GM12891 (cell line): ENCODE measurements at regions not wholly inside any gene's neighbourhood (a gene's known extent, or its start where the extent isn't known, plus 50 kb on each side); places are given as distances from the start of the nearest gene placed in this dataset.

Experiments used
- DNase-seq: peaks from one replicate; pipeline ENCODE4 v3.0.0; 2011; ENCODE audit warnings: low spot score; ENCODE audit not compliant: insufficient read length
- FAIRE-seq: peaks from 2 replicates; lab custom pipeline; 2011; peaks lifted over from hg19 to GRCh38; lab: Jason Lieb, UNC
- PAX5 ChIP-seq: IDR thresholded peaks from 2 replicates; pipeline ENCODE4 v1.6.1; 2011; ENCODE audit warnings: low read length, moderate library complexity, mild to moderate bottlenecking; ENCODE audit not compliant: insufficient read depth, severe bottlenecking
- POLR2A ChIP-seq: IDR thresholded peaks from 2 replicates; pipeline ENCODE4 v1.6.1; 2011; ENCODE audit warnings: low read depth, low read length, control low read depth
- POLR2AphosphoS5 ChIP-seq: IDR thresholded peaks from 2 replicates; pipeline ENCODE4 v1.6.1; 2011; ENCODE audit warnings: low read depth, low read length, control low read depth
- POU2F2 ChIP-seq: IDR thresholded peaks from 2 replicates; pipeline ENCODE4 v1.6.1; 2011; ENCODE audit warnings: low read depth, mild to moderate bottlenecking, control low read depth, low read length, moderate library complexity
- SPI1 ChIP-seq: IDR thresholded peaks from 2 replicates; pipeline ENCODE4 v1.6.1; 2011; ENCODE audit warnings: low read depth, low read length, control low read depth
- TAF1 ChIP-seq: IDR thresholded peaks from 2 replicates; pipeline ENCODE4 v1.6.1; 2011; ENCODE audit warnings: low read depth, low read length, control low read depth

DNA sequence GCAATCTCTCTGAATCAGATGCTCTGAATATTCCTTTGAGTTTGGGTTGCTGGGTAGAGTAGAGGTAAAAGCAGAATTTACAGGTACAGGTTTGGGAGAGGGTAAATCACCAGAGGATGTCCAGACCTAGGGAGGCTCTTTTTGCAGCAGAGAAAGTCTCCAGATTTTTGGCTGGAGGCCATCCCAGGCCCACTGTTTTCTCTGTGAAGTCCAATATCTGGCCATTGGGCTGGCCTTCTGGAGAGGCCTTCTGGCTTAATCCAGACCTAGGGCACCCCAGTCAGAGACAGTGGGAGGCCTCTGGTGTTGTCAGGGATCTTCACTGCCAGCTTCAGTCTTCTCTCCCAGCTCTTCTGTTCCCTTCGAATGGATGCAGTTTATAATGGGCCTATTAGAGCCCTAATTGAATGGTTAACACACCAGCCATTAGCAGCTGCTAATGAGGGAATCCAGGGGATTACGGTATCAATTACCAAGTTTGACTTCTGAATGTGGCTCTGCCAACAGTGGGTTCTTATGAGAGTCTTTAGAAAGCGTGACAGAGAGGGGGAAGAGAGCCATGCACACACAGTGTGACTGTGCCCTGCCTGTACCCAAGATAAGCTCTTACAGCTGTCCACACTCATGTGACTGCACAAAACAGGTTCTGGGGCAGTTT lies 183.1 kb downstream of the EMP1 start:
- DNase-seq (no peak), FAIRE-seq (no peak)
- no peak for TF ChIP-seq POLR2A
- no peak for TF ChIP-seq SPI1
- no peak for TF ChIP-seq TAF1
- TF ChIP-seq PAX5, result no peak
- no peak for TF ChIP-seq POU2F2
- no peak for TF ChIP-seq POLR2AphosphoS5

GRCh38 chr12:13377698-13378097 lies 181.2 kb downstream of the EMP1 start:
- DNase-seq (no peak), FAIRE-seq (no peak)
- no peak for TF ChIP-seq POLR2AphosphoS5
- no peak for TF ChIP-seq PAX5
- TF ChIP-seq SPI1, result no peak
- no peak for TF ChIP-seq TAF1
- no peak for TF ChIP-seq POU2F2
- no peak for TF ChIP-seq POLR2A

GRCh38 chr12:13376610-13377373 lies 180.3 kb downstream of the EMP1 start:
- no peak for FAIRE-seq
- TF ChIP-seq TAF1, result no peak
- TF ChIP-seq POU2F2, result no peak
- no peak for TF ChIP-seq POLR2A
- no peak for TF ChIP-seq PAX5
- TF ChIP-seq POLR2AphosphoS5, result no peak
- TF ChIP-seq SPI1, result no peak
- no peak for DNase-seq

GRCh38 chr12:13375583-13376345 lies 179.2 kb downstream of the EMP1 start:
- no peak for DNase-seq
- no peak for TF ChIP-seq TAF1
- TF ChIP-seq PAX5, result no peak
- no peak for TF ChIP-seq POLR2AphosphoS5
- TF ChIP-seq SPI1, result no peak
- TF ChIP-seq POU2F2, result no peak
- no peak for TF ChIP-seq POLR2A
- FAIRE-seq, result no peak

GRCh38 chr12:13374793-13375192 lies 178.3 kb downstream of the EMP1 start:
- DNase-seq (no peak), FAIRE-seq (no peak)

GRCh38 chr12:13373803-13374202 lies 177.3 kb downstream of the EMP1 start:
- no peak for TF ChIP-seq POU2F2
- FAIRE-seq, result no peak
- DNase-seq, result no peak

More at GRCh38 chr12:13374793-13375192, 178.3 kb downstream of the EMP1 start:
- TF ChIP-seq PAX5, result no peak
- no peak for TF ChIP-seq POU2F2
- TF ChIP-seq SPI1, result no peak
- no peak for TF ChIP-seq POLR2AphosphoS5
- TF ChIP-seq TAF1, result no peak
- TF ChIP-seq POLR2A, result no peak

DNA sequence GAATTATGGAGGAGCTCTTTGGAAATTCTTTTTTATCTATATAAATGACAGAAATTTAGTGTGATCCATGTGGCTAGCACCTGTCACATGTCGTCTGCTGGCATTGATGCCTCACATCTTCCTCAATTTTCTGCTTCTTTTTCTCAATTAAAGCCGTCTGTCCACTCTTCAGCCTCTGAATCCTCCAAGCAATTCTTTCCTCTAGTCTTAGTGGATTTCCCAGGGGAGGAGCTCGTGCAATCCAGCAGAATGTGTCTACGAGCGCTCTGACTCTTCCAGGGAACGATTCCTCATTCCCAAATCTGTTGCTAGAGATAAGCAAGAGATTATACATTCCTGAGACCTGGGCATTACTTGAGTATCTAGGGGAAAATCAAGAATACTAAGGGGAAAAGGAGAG lies 176.6 kb downstream of the EMP1 start:
- DNase-seq (no peak), FAIRE-seq (no peak)
- TF ChIP-seq POLR2AphosphoS5 (no peak), POLR2A (no peak), PAX5 (no peak), TAF1 (no peak), SPI1 (no peak), POU2F2 (no peak)

DNA sequence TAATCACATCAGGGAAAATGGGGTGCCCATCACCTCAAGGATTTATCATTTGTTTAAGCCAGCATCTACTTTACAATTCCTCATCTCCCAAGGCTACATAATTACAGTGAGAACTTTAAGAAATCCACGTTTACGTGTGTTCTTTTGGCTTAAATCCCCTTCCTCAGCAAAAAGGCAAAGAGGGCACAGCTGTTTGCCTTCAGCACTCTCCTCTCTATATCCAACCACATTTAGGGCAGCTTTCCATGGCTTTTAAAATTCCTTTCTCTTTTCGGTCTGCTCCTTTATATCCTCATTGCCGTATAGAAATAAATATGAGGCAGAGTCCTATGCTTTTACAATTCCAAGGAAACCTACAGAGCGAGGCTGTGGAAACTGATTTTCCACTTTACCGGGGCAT lies 175.9 kb downstream of the EMP1 start:
- no peak for DNase-seq
- TF ChIP-seq PAX5 (no peak), POLR2AphosphoS5 (no peak), SPI1 (no peak), POLR2A (no peak), TAF1 (no peak), POU2F2 (no peak)
- no peak for FAIRE-seq

- TF ChIP-seq POLR2A, result no peak
- no peak for FAIRE-seq
Observed at GRCh38 chr12:13371797-13372196, 175.3 kb downstream of the EMP1 start.

More at GRCh38 chr12:13371797-13372196, 175.3 kb downstream of the EMP1 start:
- no peak for DNase-seq
